ENCODE measurements at regions not wholly inside any gene's neighbourhood (a gene's known extent, or its start where the extent isn't known, plus 50 kb on each side); places are given as distances from the start of the nearest gene placed in this dataset.

DNA sequence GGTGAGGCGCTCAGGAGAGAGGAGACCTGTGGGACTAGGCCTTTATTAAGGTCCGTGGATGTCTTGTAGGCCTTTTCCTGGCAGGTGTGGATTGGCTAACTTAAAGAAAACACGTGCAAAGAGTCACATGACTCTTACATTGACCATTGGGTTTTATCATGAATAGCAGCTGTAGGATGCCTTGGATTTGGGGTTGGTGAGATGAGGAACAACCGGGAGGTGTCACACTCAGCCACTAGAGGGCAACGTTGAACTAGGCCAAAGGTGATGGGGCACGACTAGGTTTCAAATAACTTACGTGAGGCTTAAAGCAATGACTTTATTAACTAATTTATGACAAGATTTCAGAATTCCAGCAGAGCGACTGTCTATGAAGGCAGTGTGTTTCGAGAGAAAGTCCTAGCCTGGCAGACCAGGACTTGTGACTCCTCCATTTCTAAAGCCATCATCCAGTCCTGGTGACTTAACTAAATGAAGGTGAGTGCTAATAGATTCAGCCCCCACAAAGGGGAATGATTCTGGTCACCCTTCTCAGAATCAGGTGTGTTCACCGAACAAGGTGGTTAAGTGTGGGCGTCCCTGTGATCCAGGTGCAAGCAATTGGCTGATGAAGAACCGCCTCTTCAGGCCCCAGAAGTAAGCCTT is 345.6 kb downstream of the MCTP2 start:
- Histone ChIP-seq H2BK5ac (ENCODE audit: low read depth, low read length) (no peak overlapping the region), H2BK20ac (ENCODE audit: low read length) (no peak overlapping the region), H2BK15ac (ENCODE audit: low read length) (no peak overlapping the region), H3K4me1 (replicated peaks in 1 of 4; ENCODE audit: control insufficient read depth in 3 of 4, insufficient read depth in 4 of 4, low read length in 3 of 4) (no peaks in the 10 kb centered on the region), H4K91ac (replicated peaks; ENCODE audit: insufficient read length, low read length) (no peak overlapping the region), H4K8ac (ENCODE audit: extremely low read depth, insufficient read depth, low read length) (no peak overlapping the region), H3K4ac (replicated peaks; ENCODE audit: insufficient read length, low read depth, low read length) (no peak overlapping the region), H3K4me3 (ENCODE audit: extremely low read depth in 1 of 4, insufficient read depth in 2 of 4, low read depth in 3 of 4, low read length in 4 of 4) (no peak overlapping the region), H3K79me1 (ENCODE audit: low read depth, low read length) (no peaks in the 10 kb centered on the region), H2BK12ac (ENCODE audit: low read depth, low read length) (no peak overlapping the region), H2AK5ac (ENCODE audit: low read depth, low read length) (no peak overlapping the region), H3K79me2 (ENCODE audit: control insufficient read depth in 1 of 2, insufficient read depth in 2 of 2, low read length in 2 of 2) (no peaks in the 10 kb centered on the region), H3K4me2 (ENCODE audit: insufficient read depth in 1 of 2, low read depth in 2 of 2, low read length in 2 of 2) (no peak overlapping the region), H3K23me2 (ENCODE audit: low read depth, low read length) (no peaks in the 10 kb centered on the region), H3K36me3 (ENCODE audit: control insufficient read depth in 2 of 4, insufficient read depth in 4 of 4, low read length in 3 of 4) (no peaks in the 10 kb centered on the region), H4K5ac (ENCODE audit: insufficient read length, low read depth, low read length) (no peak overlapping the region), H2BK120ac (replicated peaks; ENCODE audit: low read depth, low read length) (no peak overlapping the region), H2AFZ (ENCODE audit: low read length) (no peak overlapping the region; the same call in 1 of the 2 replicates), H3K27ac (ENCODE audit: low read depth, low read length) (no peak overlapping the region), H3K9ac (replicated peaks in 1 of 4; ENCODE audit: extremely low read depth in 1 of 4, low read depth in 3 of 4, low read length in 3 of 4) (no peak overlapping the region), H4K20me1 (replicated peaks in 1 of 2; ENCODE audit: control insufficient read depth in 1 of 2, insufficient read depth in 2 of 2, low read length in 2 of 2) (no peaks in the 10 kb centered on the region), H3K23ac (ENCODE audit: insufficient read length) (no peak overlapping the region), H3K9me3 (ENCODE audit: insufficient read depth in 2 of 2, low read depth in 1 of 2, low read length in 1 of 2) (no peaks in the 10 kb centered on the region), H3K27me3 (replicated peaks in 1 of 4; ENCODE audit: control insufficient read depth in 3 of 4, extremely low read depth in 1 of 4, insufficient read depth in 3 of 4, low read length in 3 of 4) (no peaks in the 10 kb centered on the region), H3K14ac (ENCODE audit: insufficient read length) (no peak overlapping the region), H3K56ac (replicated peaks; ENCODE audit: insufficient read length, low read depth, low read length) (no peak overlapping the region), H3K18ac (ENCODE audit: extremely low read depth, low read length) (no peak overlapping the region)
- DNase-seq (ENCODE audit: low read depth in 1 of 2, low spot score in 2 of 2) (peak; percentile 31 to 74), FAIRE-seq (peak; percentile 83)
- ChIA-PET POLR2A (ENCODE audit: partially characterized antibody) (no interaction called here), CTCF (ENCODE audit: partially characterized antibody) (interaction anchor here (0.7 to 2.9 kb wide), 19 partner anchors 8 to 1621 kb away, joined by 3 to 11 read pairs (median 4); no protein-coding TSS in a partner anchor)
- WGBS, 2 experiments (ENCODE audit: extremely low coverage in 1 of 2, insufficient coverage in 1 of 2, insufficient read length in 1 of 2, insufficient replicate concordance in 2 of 2, low coverage in 1 of 2, low lambda C conversion rate in 2 of 2, missing lambda C conversion rate in 1 of 2) = 50% methylated on average over 12 of the region's 12 CpGs; no CpG with 5 or more reads in 1 of the 2 experiments
- TF ChIP-seq GTF2F1 (IDR thresholded peaks at IDR 0.05; ENCODE audit: borderline replicate concordance, low read depth, low read length) = no peak
- no peak for TF ChIP-seq TAF7 (optimal IDR thresholded peaks at IDR 0.05; ENCODE audit: borderline replicate concordance, low read depth, low read length)
- TF ChIP-seq SP2 (IDR thresholded peaks at IDR 0.05; ENCODE audit: low read length) = no peak
- TF ChIP-seq, protein P1, sequence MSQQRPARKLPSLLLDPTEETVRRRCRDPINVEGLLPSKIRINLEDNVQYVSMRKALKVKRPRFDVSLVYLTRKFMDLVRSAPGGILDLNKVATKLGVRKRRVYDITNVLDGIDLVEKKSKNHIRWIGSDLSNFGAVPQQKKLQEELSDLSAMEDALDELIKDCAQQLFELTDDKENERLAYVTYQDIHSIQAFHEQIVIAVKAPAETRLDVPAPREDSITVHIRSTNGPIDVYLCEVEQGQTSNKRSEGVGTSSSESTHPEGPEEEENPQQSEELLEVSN (IDR thresholded peaks at IDR 0.05) = 0 out of 2 replicates have a peak, but pooled peaks have one; percentile 15
- TF ChIP-seq RAD21 (IDR thresholded peaks at IDR 0.05 in 1 of 2, conservative IDR thresholded peaks at IDR 0.05 in 1 of 2; ENCODE audit: low read depth in 2 of 2, low read length in 2 of 2) = peak; percentile 74 to 78
- TF ChIP-seq POU5F1 (IDR thresholded peaks at IDR 0.05; ENCODE audit: low read depth, low read length) = no peak
- no peak for TF ChIP-seq MAFK (IDR thresholded peaks at IDR 0.05; ENCODE audit: low read depth, low read length)
- TF ChIP-seq, protein P2, sequence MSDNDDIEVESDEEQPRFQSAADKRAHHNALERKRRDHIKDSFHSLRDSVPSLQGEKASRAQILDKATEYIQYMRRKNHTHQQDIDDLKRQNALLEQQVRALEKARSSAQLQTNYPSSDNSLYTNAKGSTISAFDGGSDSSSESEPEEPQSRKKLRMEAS (IDR thresholded peaks at IDR 0.05) = 0 out of 2 replicates have a peak, but pooled peaks have one; percentile 47
- 0 out of 2 replicates have a peak, but pooled peaks have one; percentile 71 for TF ChIP-seq RXRA (IDR thresholded peaks at IDR 0.05; ENCODE audit: insufficient read depth, low read depth, low read length)

All from H1 (cell line).